Kidney (tissue), 13 donors: ENCODE measurements at regions not wholly inside any gene's neighbourhood (a gene's known extent, or its start where the extent isn't known, plus 50 kb on each side); places are given as distances from the start of the nearest gene placed in this dataset.

Experiments used
- DNase-seq, 5 donors: peaks; one replicate each; pipeline ENCODE4 v3.0.0-alpha.2; 2013 to 2020
- FAIRE-seq: peaks from 2 replicates; lab custom pipeline; 2012; peaks lifted over from hg19 to GRCh38; lab: Jason Lieb, UNC
- H3K27ac ChIP-seq, 2 donors: one replicate each; pipeline ENCODE4 v1.7.0; 2013; ENCODE audit warnings: low read depth in 2 of 2, low read length in 2 of 2, inconsistent platforms in 1 of 2
- H3K27me3 ChIP-seq: one replicate; pipeline ENCODE4 v1.7.1; 2013; ENCODE audit warnings: low read length, inconsistent platforms; ENCODE audit not compliant: control insufficient read depth, insufficient read depth
- H3K36me3 ChIP-seq, 3 donors: one replicate each; pipeline versions ENCODE4 v1.7.0 to v1.7.1; 2013; ENCODE audit warnings: low read length in 3 of 3, control low read depth in 1 of 3, inconsistent platforms in 1 of 3; ENCODE audit not compliant: insufficient read depth in 3 of 3, control insufficient read depth in 2 of 3
- H3K4me1 ChIP-seq, 3 donors: one replicate each; pipeline versions ENCODE4 v1.7.0 to v1.7.1; 2013; ENCODE audit warnings: low read length in 3 of 3, inconsistent platforms in 1 of 3, low read depth in 1 of 3; ENCODE audit not compliant: control insufficient read depth in 2 of 3, insufficient read depth in 2 of 3
- H3K4me3 ChIP-seq, 3 donors: one replicate each; pipeline versions ENCODE4 v1.7.0 to v1.8.1; 2013; ENCODE audit warnings: low read length in 3 of 3, control low read depth in 1 of 3, inconsistent platforms in 1 of 3
- H3K9ac ChIP-seq, 3 donors: one replicate each; pipeline versions ENCODE4 v1.7.0 to v1.7.1; 2013; ENCODE audit warnings: low read length in 3 of 3, control low read depth in 1 of 3, inconsistent platforms in 1 of 3
- H3K9me3 ChIP-seq, 3 donors: one replicate each; pipeline versions ENCODE4 v1.7.0 to v1.7.1; 2013; ENCODE audit warnings: low read length in 3 of 3, control low read depth in 1 of 3, inconsistent platforms in 1 of 3; ENCODE audit not compliant: control insufficient read depth in 2 of 3, insufficient read depth in 1 of 3
- CTCF ChIP-seq: IDR thresholded peaks from 3 replicates; pipeline ENCODE4 v1.5.1; 2012; ENCODE audit warnings: mild to moderate bottlenecking, moderate library complexity, borderline replicate concordance; ENCODE audit not compliant: insufficient read depth; ENCODE audit errors: extremely low read depth
- intact Hi-C: fragments of 100-400 bp; cut with DNase I; formaldehyde crosslinking; loops from one replicate; pipeline ENCODE4 v1.11.1; 2022
- donor health status: control.
- donor health status: control.
- donor health status: control.
- donor health status: control.
- donor health status: control.
- donor health status: DM: yes; HTN: yes; CAD: no.
- donor health status: Normal renal cell carcinoma (clear cell type).

GRCh38 chr5:71872311-71872864 is 153.3 kb downstream of the CARTPT start:
- TF ChIP-seq CTCF, result no peak
- FAIRE-seq (no peak), DNase-seq (no peak)
- Histone ChIP-seq H3K4me1 (no peaks in the 10 kb centered on the region), H3K4me3 (no peak overlapping the region), H3K9me3 (no peaks in the 10 kb centered on the region), H3K27me3 (no peaks in the 10 kb centered on the region), H3K36me3 (no peaks in the 10 kb centered on the region), H3K9ac (no peak overlapping the region), H3K27ac (no peak overlapping the region)
- intact Hi-C loops, result no loop called here

GRCh38 chr5:71873191-71873591 is 154.1 kb downstream of the CARTPT start:
- FAIRE-seq, result no peak
- Histone ChIP-seq H3K4me3 (no peak overlapping the region), H3K36me3 (no peaks in the 10 kb centered on the region), H3K9me3 (no peaks in the 10 kb centered on the region), H3K4me1 (no peaks in the 10 kb centered on the region), H3K9ac (no peak overlapping the region), H3K27ac (no peak overlapping the region), H3K27me3 (no peaks in the 10 kb centered on the region)
- TF ChIP-seq CTCF, result no peak
- intact Hi-C loops, result no loop called here
- DNase-seq, result no peak

GRCh38 chr5:71874521-71874920 is 155.4 kb downstream of the CARTPT start:
- H3K9ac ChIP-seq, result no peak overlapping the region
- no peak for FAIRE-seq
- H3K4me3 ChIP-seq, result no peak overlapping the region
- no peak for DNase-seq
- H3K27ac ChIP-seq, result no peak overlapping the region
- no peaks in the 10 kb centered on the region for H3K4me1 ChIP-seq
- no peaks in the 10 kb centered on the region for H3K36me3 ChIP-seq
- no peaks in the 10 kb centered on the region for H3K9me3 ChIP-seq
- TF ChIP-seq CTCF, result no peak
- H3K27me3 ChIP-seq, result no peaks in the 10 kb centered on the region
- intact Hi-C loops, result no loop called here

- intact Hi-C loops, result no loop called here
- no peak for DNase-seq
- Histone ChIP-seq H3K4me3 (no peak overlapping the region), H3K9me3 (no peaks in the 10 kb centered on the region), H3K9ac (no peak overlapping the region), H3K36me3 (no peaks in the 10 kb centered on the region), H3K4me1 (no peaks in the 10 kb centered on the region), H3K27me3 (no peaks in the 10 kb centered on the region), H3K27ac (no peak overlapping the region)
- TF ChIP-seq CTCF, result no peak
- FAIRE-seq, result no peak
These were observed 158.4 kb downstream of the CARTPT start for GRCh38 chr5:71877511-71877910.
